Effector CD4-positive, alpha-beta T cell (primary cell): ENCODE measurements at regions not wholly inside any gene's neighbourhood (a gene's known extent, or its start where the extent isn't known, plus 50 kb on each side); places are given as distances from the start of the nearest gene placed in this dataset.

Source experiments
- DNase-seq: peaks from one replicate; pipeline ENCODE4 v3.0.0-alpha.2; 2020

- DNase-seq, result no peak
Observed at GRCh38 chr2:12090072-12090471, 343.6 kb downstream of the LPIN1 start.

GRCh38 chr2:12090590-12090989, 344.2 kb downstream of the LPIN1 start:
- no peak for DNase-seq

GRCh38 chr2:12091201-12091806, 344.9 kb downstream of the LPIN1 start:
- no peak for DNase-seq

- no peak for DNase-seq
Observed at GRCh38 chr2:12094134-12094533, 347.7 kb downstream of the LPIN1 start.

- DNase-seq, result no peak
Observed at GRCh38 chr2:12096051-12096787, 349.8 kb downstream of the LPIN1 start.

GRCh38 chr2:12096788-12097449, 350.5 kb downstream of the LPIN1 start:
- DNase-seq, result no peak

GRCh38 chr2:12097859-12098258, 351.4 kb downstream of the LPIN1 start:
- no peak for DNase-seq

- DNase-seq, result no peak
Observed at GRCh38 chr2:12099374-12099773, 352.9 kb downstream of the LPIN1 start.

- no peak for DNase-seq
Observed at GRCh38 chr2:12102679-12103078, 356.2 kb downstream of the LPIN1 start.

GRCh38 chr2:12105180-12105579, 358.7 kb downstream of the LPIN1 start:
- no peak for DNase-seq

- DNase-seq, result no peak
Observed at GRCh38 chr2:12106440-12107080, 360.1 kb downstream of the LPIN1 start.

- DNase-seq, result no peak
Observed at GRCh38 chr2:12107321-12107720, 360.9 kb downstream of the LPIN1 start.

GRCh38 chr2:12107939-12108338, 361.5 kb downstream of the LPIN1 start:
- no peak for DNase-seq

- DNase-seq, result no peak
Observed at GRCh38 chr2:12109363-12110017, 363.1 kb downstream of the LPIN1 start.

- no peak for DNase-seq
Observed at GRCh38 chr2:12110074-12110473, 363.6 kb downstream of the LPIN1 start.

GRCh38 chr2:12110481-12110880, 364.0 kb downstream of the LPIN1 start:
- no peak for DNase-seq

GRCh38 chr2:12113412-12113811, 367.0 kb downstream of the LPIN1 start:
- DNase-seq, result no peak

- no peak for DNase-seq
Observed at GRCh38 chr2:12114816-12115215, 368.4 kb downstream of the LPIN1 start.

- no peak for DNase-seq
Observed at GRCh38 chr2:12116228-12116750, 369.9 kb downstream of the LPIN1 start.

- DNase-seq, result no peak
Observed at GRCh38 chr2:12119841-12120240, 373.4 kb downstream of the LPIN1 start.

- no peak for DNase-seq
Observed at GRCh38 chr2:12120281-12121150, 374.1 kb downstream of the LPIN1 start.

- no peak for DNase-seq
Observed at GRCh38 chr2:12124790-12125189, 378.4 kb downstream of the LPIN1 start.
